ENCODE measurements at regions not wholly inside any gene's neighbourhood (a gene's known extent, or its start where the extent isn't known, plus 50 kb on each side); places are given as distances from the start of the nearest gene placed in this dataset.
"Not testable (repeated sequence)": the region's sequence is repeated elsewhere in the genome, so short reads cannot be mapped to it uniquely, and the experiment has no call there.

DNA sequence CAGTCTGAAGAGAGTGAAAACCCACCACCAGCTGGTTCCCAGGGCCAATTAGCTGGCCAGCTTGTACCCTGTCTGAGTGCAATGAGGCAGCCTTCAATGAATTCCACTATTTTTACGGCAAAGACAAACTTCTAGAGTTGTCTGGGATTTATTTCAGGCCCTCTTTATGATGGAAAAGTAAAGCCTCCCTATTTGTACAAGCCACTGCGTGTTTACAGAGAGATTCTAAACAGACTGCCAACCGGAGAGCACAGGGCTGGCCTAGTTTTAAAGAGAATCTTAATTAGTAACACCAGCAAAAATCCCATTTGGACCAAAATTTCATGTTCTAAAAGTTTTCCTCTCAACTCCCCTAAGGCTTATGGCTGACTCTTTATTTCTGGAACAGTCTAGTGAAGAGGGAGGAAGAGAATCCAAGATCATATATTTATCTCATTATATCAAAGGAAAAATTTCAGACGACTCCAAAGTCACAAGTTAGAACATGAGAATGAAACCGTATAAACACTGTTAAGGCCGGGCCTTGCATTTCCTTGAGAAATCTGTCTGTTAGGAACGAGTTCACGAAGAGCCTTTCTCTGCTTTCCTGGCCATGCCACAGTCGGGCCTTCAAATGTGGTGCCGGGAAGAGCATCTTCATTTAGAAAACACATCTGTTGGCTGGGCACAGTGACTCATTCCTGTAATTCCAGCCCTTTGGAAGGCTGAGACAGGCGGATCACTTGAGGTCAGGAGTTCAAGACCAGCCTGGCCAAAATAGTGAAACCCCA is 724.6 kb upstream of the NRP1 start:
- DNase-seq = no peak

DNA sequence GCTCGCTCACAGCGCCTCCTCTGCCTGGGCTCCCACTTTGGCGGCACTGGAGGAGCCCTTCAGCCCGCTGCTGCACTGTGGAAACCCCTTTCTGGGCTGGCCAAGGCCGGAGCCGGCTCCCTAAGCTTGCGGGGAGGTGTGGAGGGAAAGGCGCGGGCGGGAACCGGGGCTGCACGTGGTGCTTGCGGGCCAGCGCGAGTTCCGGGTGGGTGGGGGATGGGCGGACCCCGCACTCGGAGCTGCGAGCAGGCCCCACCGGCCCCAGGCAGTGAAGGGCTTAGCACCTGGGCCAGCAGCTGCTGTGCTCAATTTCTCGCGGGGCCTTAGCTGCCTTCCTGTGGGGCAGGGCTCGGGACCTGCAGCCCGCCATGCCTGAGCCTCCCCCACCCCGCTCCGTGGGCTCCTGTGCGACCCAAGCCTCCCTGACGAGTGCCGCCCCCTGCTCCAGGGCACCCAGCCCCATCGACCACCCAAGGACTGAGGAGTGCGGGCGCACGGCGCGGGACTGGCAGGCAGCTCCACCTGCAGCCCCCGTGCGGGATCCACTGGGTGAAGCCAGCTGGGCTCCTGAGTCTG is 721.0 kb upstream of the NRP1 start:
- not testable (repeated sequence) for DNase-seq

DNA sequence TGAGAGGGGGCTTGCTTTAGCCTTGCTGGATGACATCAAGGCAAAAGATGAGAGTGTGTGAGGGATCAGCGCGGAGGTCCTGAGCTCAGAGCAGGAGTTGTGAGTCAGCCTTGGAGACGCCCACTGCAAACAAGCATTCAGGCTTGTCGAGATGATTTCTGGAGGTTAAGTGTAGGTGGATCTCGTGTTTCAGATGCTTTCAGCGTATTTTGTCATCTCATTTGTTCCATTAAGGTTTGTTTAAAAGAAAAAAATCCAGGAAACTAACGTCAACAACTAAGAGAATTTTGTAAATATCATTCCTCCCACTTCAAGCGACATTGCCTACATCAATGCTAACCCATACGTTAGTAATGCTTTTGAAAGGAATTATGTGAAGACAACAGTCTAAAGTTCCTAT is 715.4 kb upstream of the NRP1 start:
- no peak for DNase-seq

DNA sequence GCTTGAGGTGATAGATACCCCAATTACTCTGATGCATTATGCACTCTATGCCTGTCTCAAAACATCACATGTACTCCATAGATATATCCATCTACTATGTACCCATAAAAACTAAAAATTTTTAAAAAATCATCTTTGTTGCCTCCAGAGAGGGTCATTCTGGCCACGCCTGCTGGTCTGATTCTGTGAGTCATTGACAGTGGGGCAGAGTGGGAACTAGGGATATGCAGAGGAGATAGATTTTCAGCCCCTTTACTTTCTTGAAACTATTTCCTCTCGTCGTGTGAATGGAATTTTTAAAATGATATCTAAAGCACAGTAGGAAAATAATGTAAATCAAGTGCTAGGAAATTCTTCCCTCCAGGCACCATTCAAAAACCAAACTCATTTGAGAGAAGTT is 715.0 kb upstream of the NRP1 start:
- DNase-seq = no peak

DNA sequence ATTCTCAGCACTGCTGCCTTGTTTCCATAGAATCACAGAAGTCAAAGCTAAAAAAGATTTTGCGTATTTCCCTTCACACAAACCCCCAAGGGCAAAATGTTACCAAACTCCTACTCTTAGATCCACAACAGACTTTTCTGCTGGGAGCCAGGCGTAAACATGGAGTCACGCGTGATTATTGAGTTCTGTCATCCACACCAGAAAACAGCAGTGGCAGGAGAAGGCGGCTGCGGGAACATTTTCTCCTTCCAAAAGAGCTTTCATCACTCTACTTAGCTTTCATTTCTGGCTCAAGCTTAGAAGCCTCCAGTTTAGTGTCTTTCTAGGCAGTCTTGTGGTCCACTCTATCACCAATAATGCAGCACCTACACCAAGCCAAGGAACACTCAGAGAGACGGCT is 712.9 kb upstream of the NRP1 start:
- no peak for DNase-seq

DNA sequence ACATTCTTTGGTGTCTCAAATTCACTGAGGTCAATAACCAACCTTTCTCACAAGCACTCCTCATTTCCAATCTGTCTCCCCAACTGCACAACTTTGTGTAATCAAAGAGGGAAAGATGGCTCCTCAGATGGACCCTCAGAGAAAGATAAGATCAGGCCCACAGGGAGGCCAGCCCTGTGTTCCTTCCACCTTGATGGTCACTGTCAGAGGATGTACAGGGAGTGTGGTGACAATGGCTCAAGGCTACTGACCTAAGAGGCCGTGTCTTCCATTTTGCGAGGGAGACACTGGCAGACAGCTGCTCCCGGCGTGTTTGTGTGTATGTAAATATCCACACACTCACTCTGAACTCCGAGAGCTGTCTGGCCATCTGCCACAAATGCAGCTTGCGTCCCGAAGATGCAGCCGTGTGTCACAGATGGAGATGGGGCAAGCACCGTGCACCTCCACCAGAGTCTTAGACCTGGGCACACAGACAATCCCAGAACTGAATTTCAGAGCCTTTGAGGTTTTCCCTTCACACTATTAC is 712.1 kb upstream of the NRP1 start:
- no peak for DNase-seq

DNA sequence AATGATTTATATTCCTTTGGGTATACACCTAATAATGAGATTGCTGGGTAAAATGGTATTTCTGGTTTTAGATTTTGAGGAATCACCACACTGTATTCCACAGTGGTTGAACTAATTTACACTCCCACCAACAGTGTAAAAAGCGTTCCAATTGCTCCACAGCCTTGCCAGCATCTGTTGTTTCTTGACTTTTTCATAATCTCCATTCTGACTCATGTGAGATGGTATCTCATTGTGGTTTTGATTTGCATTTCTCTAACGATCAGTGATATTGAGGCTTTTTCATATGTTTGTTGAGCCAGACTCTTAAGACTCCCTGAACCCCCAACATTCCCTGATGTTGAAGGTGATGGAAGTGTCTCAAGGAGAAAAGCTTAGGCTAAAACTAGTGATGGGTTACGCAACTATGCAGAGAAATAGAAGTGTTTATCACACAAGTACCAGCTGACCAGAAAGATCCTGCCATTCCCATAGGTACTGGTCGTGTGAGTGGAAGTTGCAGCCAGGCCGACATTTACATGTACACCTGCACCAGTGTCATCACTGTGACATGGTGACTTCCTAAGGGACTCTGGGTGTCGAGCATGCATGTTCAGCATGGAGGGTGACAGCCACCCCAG is 711.2 kb upstream of the NRP1 start:
- no peak for DNase-seq

DNA sequence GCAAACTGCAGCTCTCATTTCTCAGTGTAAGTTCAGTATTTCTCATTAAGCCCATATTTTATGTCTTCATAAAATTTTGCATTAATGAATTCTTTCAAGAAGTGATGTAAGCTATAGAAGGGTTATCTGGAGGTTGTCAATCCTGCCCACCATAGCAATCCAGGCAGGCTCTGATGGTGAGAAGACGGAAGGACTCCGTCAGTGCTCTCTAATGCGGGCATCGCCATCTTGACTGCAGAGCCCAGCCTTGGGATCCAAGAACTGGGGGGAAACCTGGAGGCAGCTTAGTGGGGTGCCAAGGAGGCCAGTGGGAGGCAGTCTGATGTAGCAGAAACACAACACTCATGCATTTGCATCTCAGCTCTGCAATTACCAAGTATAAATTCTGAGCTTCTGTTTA is 707.4 kb upstream of the NRP1 start:
- DNase-seq = no peak

DNA sequence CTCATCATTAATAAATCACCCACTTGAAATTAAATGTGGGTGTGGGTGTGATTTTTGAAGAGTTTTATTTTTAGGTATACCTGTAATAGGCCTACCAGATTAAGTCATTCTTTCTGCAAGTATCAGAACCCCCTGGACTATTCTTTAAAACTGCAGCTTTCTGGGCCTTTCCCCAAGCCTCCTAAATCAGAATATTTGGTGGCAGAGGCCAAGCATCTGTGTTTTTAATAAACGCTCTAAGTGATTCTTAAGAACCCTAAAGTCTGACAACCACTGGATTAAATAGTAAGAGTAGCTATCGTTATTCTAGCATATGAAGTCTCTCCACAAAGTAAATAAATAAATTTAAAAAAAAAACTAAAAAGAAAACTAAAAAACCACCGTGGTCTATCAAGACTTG is 703.0 kb upstream of the NRP1 start:
- DNase-seq = no peak

DNA sequence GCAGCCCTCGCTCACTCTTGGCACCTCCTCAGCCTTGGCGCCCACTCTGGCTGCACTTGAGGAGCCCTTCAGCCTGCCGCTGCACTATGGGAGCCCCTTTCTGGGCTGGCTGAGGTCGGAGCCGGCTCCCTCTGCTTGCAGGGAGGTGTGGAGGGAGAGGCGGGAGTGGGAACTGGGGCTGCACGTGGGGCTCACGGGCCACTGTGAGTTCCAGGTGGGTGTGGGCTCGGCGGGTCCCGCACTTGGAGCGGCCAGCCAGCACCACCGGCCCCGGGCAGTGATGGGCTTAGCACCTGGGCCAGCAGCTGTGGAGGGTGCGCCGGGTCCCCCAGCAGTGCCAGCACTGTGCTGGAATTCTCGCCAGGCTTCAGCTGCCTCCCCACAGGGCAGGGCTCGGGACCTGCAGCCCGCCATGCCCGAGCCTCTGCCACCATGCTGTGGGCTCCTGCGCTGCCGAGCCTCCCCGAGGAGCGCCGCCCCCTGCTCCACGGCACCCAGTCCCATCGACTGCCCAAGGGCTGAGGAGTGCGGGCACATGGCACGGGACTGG is 700.8 kb upstream of the NRP1 start:
- not testable (repeated sequence) for DNase-seq

DNA sequence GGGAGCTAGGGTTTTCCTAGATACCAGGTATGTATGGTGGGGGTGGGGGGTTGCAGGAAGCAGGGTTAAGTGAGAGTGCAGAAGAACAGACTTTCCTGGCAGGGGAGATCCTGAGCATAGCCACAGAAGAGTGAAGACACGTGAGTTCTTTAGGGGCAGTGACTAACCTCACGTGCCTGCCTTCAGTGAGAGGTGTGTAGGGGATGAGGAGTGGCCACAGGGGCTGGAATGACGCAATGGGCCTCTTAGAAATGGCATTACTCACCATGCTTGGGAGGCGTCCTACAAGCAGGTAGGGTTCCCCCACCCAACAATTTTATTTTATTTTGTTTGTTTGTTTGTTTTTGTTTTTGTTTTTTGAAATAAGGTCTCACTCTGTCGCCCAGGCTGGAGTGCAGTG is 698.6 kb upstream of the NRP1 start:
- DNase-seq = no peak

DNA sequence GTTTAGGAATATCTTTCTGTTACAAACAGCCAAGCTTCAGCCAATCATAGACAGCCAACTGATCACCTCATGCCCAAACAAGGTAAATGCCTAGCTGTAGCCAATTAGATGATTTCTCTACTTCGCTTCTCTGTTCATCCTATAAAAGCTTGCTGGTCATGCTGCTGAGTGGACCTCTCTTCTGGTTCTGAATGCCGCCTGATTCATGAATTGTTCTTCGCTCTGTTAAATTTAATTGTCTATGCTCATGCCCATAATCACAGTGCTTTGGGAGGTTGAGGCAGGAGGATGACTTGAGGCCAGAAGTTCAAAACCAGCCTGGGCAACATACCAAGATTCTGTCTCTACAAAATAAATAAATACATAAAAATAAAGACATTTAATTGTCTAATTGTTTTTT is 698.1 kb upstream of the NRP1 start:
- DNase-seq = no peak

DNA sequence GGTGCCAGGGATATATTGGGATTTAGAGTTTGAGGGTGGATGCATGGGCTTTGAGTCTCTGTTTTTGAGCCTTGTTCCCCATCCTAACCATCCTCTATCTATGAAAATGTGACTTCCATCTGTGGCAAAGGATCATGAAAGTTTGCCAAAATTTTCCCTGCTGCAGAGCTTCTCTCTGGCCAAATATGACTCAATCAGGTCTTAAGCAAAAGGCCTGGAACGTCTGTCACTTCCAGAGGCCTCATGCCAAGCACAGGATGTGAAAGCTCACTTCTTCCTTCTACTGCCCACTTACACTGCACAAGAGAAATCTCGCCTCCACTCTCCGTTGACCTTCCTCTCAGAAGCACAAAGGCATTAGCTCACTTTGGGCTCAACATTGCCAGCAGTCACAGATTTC is 696.9 kb upstream of the NRP1 start:
- no peak for DNase-seq

DNA sequence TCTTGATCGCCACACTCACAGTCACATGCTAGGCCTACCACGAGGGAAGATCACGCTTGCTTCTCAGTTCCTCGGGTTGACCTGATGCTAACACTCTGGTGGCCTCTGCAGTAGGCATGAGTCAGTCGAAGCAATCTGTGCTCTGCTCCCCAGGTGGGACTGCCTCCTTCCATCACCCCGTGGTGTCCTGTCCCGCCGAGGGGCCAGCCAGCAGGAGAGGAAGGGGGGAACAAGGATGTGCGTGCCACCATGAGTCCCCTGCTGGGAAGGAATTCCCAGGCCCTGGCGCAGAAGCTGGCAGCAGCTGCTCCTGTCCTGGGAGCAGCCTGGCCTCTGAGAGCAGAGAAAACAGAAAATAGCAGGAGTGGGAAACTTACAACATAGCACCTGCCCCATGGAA is 695.0 kb upstream of the NRP1 start:
- no peak for DNase-seq

DNA sequence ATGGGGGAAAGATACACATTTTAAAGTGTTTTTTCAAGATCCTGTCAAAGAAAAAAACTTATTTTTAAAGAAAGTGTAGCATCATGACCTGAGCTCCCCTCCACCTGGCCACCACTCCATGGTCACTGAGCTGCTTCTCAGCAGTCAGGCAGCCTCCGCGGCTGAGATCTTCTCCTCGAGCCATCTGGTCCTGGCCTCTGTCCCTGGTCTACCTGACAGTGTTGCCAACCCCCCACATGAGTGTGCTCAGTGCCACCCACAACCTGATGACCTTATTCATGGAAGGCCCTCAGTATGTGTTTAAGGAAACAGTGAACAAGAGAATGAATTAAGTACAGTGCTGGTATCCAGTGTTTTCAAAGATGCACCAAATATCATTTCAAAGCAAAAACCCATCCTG is 694.5 kb upstream of the NRP1 start:
- no peak for DNase-seq

DNA sequence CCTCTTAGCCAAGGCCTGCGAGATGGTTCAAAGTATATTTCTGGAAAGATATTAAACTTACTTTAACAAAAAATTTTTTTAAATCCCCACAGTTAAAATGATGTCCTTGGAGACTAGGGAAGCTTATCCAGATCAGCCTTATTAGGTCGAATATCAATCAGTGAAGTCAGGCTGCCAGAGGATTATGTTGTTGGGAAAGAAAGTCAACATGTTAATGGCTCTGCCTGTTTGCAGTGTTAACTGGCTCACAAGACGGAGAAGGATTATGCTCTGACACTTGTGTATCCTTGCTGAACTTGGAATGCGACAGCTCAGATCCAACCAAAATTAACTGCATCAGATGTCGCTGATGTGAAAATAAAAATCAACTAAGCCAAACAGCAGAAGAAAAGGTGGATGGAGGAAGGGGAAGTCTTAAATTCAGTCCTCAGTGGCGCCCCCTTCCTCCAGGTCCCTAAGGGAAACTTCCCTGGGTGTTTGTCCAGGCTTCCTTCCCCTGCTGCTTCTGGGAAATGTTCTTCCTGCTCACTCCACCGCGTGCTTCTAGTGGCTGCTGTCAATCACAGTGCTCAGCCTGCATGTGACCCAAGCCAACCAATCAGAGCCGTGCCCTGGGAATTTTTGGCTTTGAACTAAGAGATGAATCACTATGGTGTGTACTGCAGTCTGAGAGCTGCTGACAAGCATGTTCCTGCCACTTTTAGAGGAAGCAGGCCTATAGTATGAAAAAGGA is 690.4 kb upstream of the NRP1 start:
- no peak for DNase-seq

DNA sequence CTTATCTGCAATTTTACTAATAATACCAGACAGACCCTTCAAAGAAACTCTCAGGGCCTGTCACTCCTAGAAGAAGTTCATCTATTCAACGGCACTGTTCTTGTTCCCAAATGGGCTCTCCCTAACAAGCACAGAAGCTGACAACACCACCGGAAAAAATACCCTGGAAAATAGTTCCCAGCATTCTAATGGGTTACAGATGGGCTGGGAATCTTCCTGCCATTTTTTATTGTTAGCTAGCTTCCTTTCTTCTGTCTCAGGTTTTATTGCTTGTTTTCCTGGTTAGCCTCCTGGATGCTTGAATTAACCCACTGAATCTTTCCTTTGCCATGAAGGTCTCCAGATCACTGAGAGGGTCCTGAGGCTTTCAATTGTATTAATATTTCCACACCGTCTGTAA is 689.8 kb upstream of the NRP1 start:
- no peak for DNase-seq

DNA sequence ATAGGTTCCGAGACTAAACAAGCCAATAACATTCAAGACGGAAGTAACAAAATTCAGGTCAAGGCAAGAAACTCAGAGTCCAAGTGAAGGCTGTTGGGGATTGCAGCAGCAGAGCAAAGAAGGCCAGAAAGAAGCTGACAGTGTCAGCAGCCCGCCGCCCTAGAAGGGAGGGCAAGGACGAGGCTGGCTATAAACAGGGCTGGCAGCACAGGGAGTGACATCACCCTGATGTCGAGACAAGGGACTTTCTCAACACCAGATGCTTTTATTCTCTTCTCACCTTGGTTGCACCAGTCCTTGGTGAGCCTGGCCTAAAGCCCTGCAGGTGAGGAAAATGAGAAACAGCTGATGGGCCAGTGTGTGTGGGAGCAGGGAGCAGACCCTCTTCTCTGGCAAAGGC is 687.7 kb upstream of the NRP1 start:
- no peak for DNase-seq

DNA sequence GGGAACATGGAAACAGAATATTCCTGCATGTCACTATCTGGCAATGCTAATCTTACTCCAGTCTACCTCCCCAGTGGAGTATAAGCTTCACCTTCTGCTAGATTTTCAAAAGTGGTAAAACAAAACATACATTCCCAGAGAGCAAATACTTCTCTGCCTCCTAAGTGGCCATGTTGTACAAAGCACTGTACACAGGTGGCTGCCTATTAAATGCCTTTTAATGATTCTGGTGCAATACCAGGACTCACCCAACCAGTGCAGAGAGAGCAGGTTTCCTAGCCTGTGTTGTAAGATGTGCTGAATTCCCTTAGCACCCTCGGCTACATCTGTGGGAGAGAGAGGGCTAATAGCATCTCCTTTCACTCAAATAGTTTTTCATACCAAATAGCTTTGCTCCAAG is 684.3 kb upstream of the NRP1 start:
- no peak for DNase-seq

DNA sequence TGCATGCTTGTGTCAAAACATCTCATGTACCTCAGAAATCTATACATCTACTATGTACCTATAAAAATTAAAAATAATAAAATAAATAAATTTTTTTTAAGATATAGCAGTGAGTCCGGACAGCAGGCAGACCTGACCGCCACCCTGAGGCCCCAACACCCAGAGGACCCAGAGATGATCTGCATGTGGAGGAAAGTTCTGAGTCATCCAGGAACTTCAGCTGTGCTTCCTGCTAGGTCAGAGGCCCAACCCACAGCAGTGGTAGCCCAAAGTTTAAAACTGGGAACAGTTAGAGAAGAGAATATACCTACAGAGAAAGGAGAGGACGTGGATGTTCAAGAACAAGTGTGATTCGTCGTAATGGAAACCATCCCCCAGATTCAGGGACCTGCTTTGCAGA is 683.7 kb upstream of the NRP1 start:
- no peak for DNase-seq

DNA sequence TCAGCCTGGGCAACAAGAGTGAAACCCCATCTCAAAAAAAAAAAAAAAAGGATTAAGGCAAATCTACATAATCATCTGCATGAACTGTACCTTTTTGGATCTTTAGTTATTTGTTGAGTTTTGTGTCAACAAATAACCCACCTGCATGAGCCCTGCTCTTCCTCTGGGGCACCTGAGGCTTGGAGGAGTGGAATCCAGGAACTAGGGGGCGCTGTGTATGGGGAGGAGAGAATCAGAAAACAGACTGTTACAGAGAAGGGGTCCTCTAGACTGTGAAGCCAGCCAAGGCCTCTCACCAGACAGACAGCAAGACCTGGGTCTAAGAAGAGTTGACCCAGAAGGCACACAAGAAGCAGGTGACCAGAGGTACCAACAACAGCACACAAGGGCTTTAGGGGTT is 682.8 kb upstream of the NRP1 start:
- DNase-seq = no peak

DNA sequence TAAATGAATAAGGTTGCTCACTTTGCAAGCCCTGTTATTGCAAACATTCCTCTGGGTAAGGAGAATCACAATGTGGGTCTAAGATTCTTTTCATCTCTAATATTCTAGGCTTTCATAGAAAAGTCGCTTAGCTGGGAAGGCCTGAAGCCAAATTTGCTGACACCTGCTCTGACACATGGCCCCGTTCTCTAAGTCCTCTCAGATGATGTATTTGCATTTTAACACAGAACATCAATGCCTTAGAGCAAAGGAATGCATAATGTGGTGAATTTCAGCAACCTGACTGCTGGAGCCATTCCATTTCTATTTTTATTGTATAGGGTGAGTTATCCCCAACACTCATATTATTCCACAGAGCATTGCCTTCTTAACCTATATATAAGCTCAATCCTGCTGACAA is 682.1 kb upstream of the NRP1 start:
- DNase-seq = no peak

DNA sequence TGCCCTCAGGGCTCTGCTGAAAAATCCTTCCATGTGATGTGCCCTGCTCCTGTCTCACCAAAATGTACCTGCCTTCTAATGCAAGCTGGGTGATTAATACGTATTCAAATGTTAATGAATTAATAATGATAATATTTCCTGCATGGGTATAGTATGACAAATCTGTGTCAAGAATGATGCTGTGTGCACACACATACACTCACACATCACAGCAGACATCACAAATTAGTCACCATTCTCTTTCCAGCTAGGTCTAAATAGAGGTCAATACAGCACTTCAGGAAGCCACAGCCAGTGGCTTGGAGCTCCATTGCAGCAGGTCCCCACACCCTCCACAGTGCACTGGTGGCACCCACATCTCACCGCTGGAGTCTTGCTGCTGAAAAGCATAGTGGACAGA is 681.2 kb upstream of the NRP1 start:
- no peak for DNase-seq

All from T-helper 1 cell (primary cell).